ENCODE measurements at regions not wholly inside any gene's neighbourhood (a gene's known extent, or its start where the extent isn't known, plus 50 kb on each side); places are given as distances from the start of the nearest gene placed in this dataset.

DNA sequence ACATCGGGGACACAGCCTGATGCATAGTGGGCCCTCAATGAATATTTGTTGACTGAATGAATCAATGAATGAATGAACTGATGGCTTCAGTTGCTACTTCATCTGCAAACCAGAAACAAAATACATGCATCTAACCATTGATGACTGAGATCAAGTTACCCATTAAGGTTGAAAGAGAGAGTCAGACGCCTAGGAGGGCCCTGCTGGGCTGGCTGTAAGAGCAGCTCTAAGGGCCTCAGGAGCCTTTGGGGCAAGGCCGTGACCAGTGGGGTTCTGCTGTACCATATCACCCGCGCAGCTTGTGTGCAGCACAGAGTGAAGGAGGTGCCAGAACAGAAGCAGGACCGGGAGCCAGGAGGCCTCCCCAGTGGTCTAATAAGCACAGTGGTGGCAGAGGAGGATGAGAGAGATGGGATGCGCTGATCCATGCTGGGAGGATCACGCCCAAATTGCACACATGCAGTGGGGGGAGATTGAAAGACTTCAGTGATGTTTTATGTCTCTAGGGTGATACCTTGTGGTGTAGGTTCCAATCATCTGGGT lies 96.1 kb upstream of the KCNG1 start:
- DNase-seq: no peak
- TF ChIP-seq TEAD4 (IDR thresholded peaks at IDR 0.05; ENCODE audit: borderline replicate concordance, insufficient read depth) (no peak), FOSL2 (IDR thresholded peaks at IDR 0.05; ENCODE audit: borderline replicate concordance, low read depth) (no peak), CHD2 (IDR thresholded peaks at IDR 0.05; ENCODE audit: low read length, partially characterized antibody) (no peak), MEF2A (IDR thresholded peaks at IDR 0.05; ENCODE audit: borderline replicate concordance, low read depth) (no peak), SMC3 (IDR thresholded peaks at IDR 0.05; ENCODE audit: low read depth, low read length) (no peak)
- TF ChIP-seq, protein P1, sequence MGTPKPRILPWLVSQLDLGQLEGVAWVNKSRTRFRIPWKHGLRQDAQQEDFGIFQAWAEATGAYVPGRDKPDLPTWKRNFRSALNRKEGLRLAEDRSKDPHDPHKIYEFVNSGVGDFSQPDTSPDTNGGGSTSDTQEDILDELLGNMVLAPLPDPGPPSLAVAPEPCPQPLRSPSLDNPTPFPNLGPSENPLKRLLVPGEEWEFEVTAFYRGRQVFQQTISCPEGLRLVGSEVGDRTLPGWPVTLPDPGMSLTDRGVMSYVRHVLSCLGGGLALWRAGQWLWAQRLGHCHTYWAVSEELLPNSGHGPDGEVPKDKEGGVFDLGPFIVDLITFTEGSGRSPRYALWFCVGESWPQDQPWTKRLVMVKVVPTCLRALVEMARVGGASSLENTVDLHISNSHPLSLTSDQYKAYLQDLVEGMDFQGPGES (IDR thresholded peaks at IDR 0.05; ENCODE audit: low read depth, low read length): no peak
- TF ChIP-seq, protein P2, sequence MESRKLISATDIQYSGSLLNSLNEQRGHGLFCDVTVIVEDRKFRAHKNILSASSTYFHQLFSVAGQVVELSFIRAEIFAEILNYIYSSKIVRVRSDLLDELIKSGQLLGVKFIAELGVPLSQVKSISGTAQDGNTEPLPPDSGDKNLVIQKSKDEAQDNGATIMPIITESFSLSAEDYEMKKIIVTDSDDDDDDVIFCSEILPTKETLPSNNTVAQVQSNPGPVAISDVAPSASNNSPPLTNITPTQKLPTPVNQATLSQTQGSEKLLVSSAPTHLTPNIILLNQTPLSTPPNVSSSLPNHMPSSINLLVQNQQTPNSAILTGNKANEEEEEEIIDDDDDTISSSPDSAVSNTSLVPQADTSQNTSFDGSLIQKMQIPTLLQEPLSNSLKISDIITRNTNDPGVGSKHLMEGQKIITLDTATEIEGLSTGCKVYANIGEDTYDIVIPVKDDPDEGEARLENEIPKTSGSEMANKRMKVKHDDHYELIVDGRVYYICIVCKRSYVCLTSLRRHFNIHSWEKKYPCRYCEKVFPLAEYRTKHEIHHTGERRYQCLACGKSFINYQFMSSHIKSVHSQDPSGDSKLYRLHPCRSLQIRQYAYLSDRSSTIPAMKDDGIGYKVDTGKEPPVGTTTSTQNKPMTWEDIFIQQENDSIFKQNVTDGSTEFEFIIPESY (IDR thresholded peaks at IDR 0.05; ENCODE audit: borderline replicate concordance, low read depth): no peak
- 81% methylated on average over 8 of the region's 8 CpGs for WGBS (ENCODE audit: low lambda C conversion rate)
- ChIA-PET POLR2A (interaction anchor here (2.9 kb wide), 1 partner anchor 9 kb away, joined by 12 read pairs; no protein-coding TSS in a partner anchor), CTCF (interaction anchor here (0.9 to 1.5 kb wide), 4 partner anchors 94 to 209 kb away, joined by 3 to 6 read pairs (median 3); no protein-coding TSS in a partner anchor)
- Histone ChIP-seq H3K27ac (ENCODE audit: low read depth in 2 of 2, low read length in 1 of 2) (no peak overlapping the region), H3K9me2 (no peaks in the 10 kb centered on the region), H3K36me3 (replicated peaks in 1 of 2; ENCODE audit: control insufficient read depth in 1 of 2, insufficient read depth in 2 of 2, low read length in 1 of 2) (no peaks in the 10 kb centered on the region), H3K27me3 (ENCODE audit: insufficient read depth) (no peaks in the 10 kb centered on the region), H3K79me2 (ENCODE audit: insufficient read depth) (no peaks in the 10 kb centered on the region), H3K4me2 (no peak overlapping the region), H3K4me3 (ENCODE audit: low read depth in 2 of 2, low read length in 1 of 2) (no peak overlapping the region), H4K20me1 (ENCODE audit: insufficient read depth) (no peaks in the 10 kb centered on the region), H3F3A (replicated peaks; ENCODE audit: insufficient read depth) (no peaks in the 10 kb centered on the region), H2AFZ (ENCODE audit: low read depth) (no peak overlapping the region), H3K9me3 (no peaks in the 10 kb centered on the region), H3K4me1 (ENCODE audit: control insufficient read depth in 1 of 2, insufficient read depth in 2 of 2, low read depth in 1 of 2, low read length in 1 of 2) (peaks cover 10 to 38% of the 10 kb centered on the region in 2 experiments; a peak in 3 of 4 replicates), H3K9ac (no peak overlapping the region)

DNA sequence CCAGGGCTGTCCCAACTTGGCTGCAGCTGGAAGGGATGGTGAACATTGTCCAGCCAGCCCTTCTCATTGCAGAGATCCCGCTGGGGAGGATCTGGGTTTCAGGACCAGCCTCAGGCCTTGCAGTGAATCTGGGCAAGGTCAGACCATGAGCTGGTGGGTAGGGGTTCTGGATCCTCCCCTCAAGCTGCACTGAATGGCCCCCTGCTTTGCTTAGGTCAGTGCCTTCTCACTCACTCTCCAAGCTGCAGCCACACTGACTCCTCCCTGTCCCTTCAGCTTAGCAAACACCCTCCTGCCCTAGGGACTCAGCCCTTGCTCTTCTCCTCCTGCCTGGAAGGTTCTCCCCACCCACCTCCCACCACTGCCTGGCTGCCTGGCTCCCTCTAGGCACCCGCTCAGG lies 95.3 kb upstream of the KCNG1 start:
- WGBS (ENCODE audit: low lambda C conversion rate): 60% methylated on average over 1 of the region's 2 CpGs
- no peak for TF ChIP-seq TAF1 (IDR thresholded peaks at IDR 0.05; ENCODE audit: borderline replicate concordance, low read depth, low read length)
- no peak for TF ChIP-seq RAD21 (IDR thresholded peaks at IDR 0.05; ENCODE audit: low read length)
- no peak for TF ChIP-seq JUND (IDR thresholded peaks at IDR 0.05)
- TF ChIP-seq FOXM1 (IDR thresholded peaks at IDR 0.05; ENCODE audit: low read depth): no peak
- TF ChIP-seq USF2 (IDR thresholded peaks at IDR 0.05; ENCODE audit: borderline replicate concordance, low read depth, low read length): no peak
- TF ChIP-seq FOSL2 (IDR thresholded peaks at IDR 0.05; ENCODE audit: borderline replicate concordance, low read depth): no peak
- no peak for TF ChIP-seq EZH2phosphoT487 (IDR thresholded peaks at IDR 0.05; ENCODE audit: borderline replicate concordance, low read depth)
- TF ChIP-seq ELF1 (IDR thresholded peaks at IDR 0.05): no peak
- TF ChIP-seq YY1 (IDR thresholded peaks at IDR 0.05; ENCODE audit: low read depth): no peak
- TF ChIP-seq POLR2AphosphoS5 (IDR thresholded peaks at IDR 0.05; ENCODE audit: low read depth, low read length): no peak
- TF ChIP-seq TEAD4 (IDR thresholded peaks at IDR 0.05; ENCODE audit: borderline replicate concordance, insufficient read depth): no peak
- TF ChIP-seq PBX3 (IDR thresholded peaks at IDR 0.05): no peak
- H2AFZ ChIP-seq (ENCODE audit: low read depth): no peak overlapping the region
- no peak overlapping the region for H3K4me3 ChIP-seq (ENCODE audit: low read depth in 2 of 2, low read length in 1 of 2)
- H3K36me3 ChIP-seq (replicated peaks in 1 of 2; ENCODE audit: control insufficient read depth in 1 of 2, insufficient read depth in 2 of 2, low read length in 1 of 2): no peaks in the 10 kb centered on the region
- H3F3A ChIP-seq (replicated peaks; ENCODE audit: insufficient read depth): no peaks in the 10 kb centered on the region
- H3K4me2 ChIP-seq: no peak overlapping the region
- H3K27ac ChIP-seq (ENCODE audit: low read depth in 2 of 2, low read length in 1 of 2): peak overlapping the region in 1 of 2 experiments; percentile 44; a peak in 1 of 4 replicates
- no peaks in the 10 kb centered on the region for H3K9me2 ChIP-seq
- no peaks in the 10 kb centered on the region; the same call in 1 of the 2 replicates for H3K27me3 ChIP-seq (ENCODE audit: insufficient read depth)
- ChIA-PET POLR2A (interaction anchor here (2.9 kb wide), 1 partner anchor 10 kb away, joined by 12 read pairs; no protein-coding TSS in a partner anchor), CTCF (interaction anchor here (0.9 to 1.5 kb wide), 4 partner anchors 93 to 210 kb away, joined by 3 to 6 read pairs (median 3); no protein-coding TSS in a partner anchor)
- no peaks in the 10 kb centered on the region for H4K20me1 ChIP-seq (ENCODE audit: insufficient read depth)
- no peaks in the 10 kb centered on the region for H3K79me2 ChIP-seq (ENCODE audit: insufficient read depth)
- H3K9ac ChIP-seq: no peak overlapping the region
- peaks cover 10 to 35% of the 10 kb centered on the region in 2 experiments; a peak in 3 of 4 replicates for H3K4me1 ChIP-seq (ENCODE audit: control insufficient read depth in 1 of 2, insufficient read depth in 2 of 2, low read depth in 1 of 2, low read length in 1 of 2)
- DNase-seq: no peak
- H3K9me3 ChIP-seq: no peaks in the 10 kb centered on the region

Data from SK-N-SH (cell line).